IPS-20b (cell line): ENCODE measurements at regions not wholly inside any gene's neighbourhood (a gene's known extent, or its start where the extent isn't known, plus 50 kb on each side); places are given as distances from the start of the nearest gene placed in this dataset.

Source experiments
- H3K27ac ChIP-seq: one replicate; pipeline ENCODE4 v1.5.1; 2013; ENCODE audit warnings: low read length
- H3K27me3 ChIP-seq: 2 replicates; pipeline ENCODE4 v1.6.1; 2013; ENCODE audit warnings: mild to moderate bottlenecking, low read length, inconsistent platforms; ENCODE audit not compliant: insufficient read depth
- H3K36me3 ChIP-seq: 2 replicates; pipeline ENCODE4 v1.6.1; 2013; ENCODE audit warnings: low read depth, mild to moderate bottlenecking, inconsistent platforms, low read length, moderate library complexity; ENCODE audit not compliant: insufficient read depth
- H3K4me1 ChIP-seq: 2 replicates; pipeline ENCODE4 v1.6.1; 2013; ENCODE audit warnings: mild to moderate bottlenecking, control low read depth, inconsistent platforms, low read length, moderate library complexity; ENCODE audit not compliant: insufficient read depth
- H3K4me3 ChIP-seq: 2 replicates; pipeline ENCODE4 v1.5.1; 2013; ENCODE audit warnings: mild to moderate bottlenecking, low read length, inconsistent platforms
- H3K9ac ChIP-seq: 2 replicates; pipeline ENCODE4 v1.6.1; 2013; ENCODE audit warnings: low read depth, mild to moderate bottlenecking, inconsistent platforms, low read length, moderate library complexity
- H3K9me3 ChIP-seq: 2 replicates; pipeline ENCODE4 v1.6.1; 2013; ENCODE audit warnings: mild to moderate bottlenecking, low read depth, low read length, inconsistent platforms; ENCODE audit not compliant: insufficient read depth

DNA sequence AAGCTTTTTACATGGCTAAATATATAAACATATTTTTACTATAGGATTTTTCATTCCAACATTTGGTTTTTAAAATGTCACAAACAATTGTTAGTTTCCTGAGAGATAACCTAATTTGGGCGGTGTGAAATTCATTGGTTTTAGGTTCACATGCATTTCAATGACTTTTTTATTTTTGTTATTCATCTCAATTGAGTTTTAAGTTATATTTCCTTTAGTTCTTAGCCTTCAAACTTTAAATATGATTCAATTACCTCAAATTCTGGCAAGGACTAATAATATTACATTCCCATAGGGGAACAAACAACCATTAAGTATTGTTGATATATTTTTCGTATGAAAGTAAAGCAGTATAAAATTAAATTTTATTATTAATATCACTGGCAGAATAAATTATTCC is 265.3 kb downstream of the SLITRK6 start:
- H3K36me3 ChIP-seq, result no peaks in the 10 kb centered on the region
- H3K9me3 ChIP-seq, result no peaks in the 10 kb centered on the region
- no peak overlapping the region for H3K9ac ChIP-seq
- H3K27ac ChIP-seq, result no peak overlapping the region
- H3K4me3 ChIP-seq, result no peak overlapping the region
- no peaks in the 10 kb centered on the region for H3K27me3 ChIP-seq
- H3K4me1 ChIP-seq, result no peaks in the 10 kb centered on the region

DNA sequence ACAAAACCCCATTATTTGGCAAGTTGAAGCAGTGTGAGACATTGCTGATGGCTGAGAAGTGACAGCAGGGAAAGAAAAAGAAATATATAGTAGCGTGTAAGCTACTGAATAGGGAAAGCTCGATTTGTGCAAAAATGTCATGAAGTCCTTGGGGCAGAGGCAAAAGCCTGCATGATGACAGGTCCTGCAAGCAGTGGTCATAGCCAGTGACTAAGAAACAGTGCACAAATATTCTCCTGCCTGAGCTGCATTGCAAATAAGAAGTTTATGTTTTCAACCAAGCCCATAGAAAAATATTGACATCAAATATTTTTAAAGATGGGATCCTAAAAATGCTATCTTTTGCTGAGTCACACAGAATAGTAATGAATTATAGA is 270.0 kb downstream of the SLITRK6 start:
- no peak overlapping the region for H3K4me3 ChIP-seq
- H3K27me3 ChIP-seq, result no peaks in the 10 kb centered on the region
- H3K9ac ChIP-seq, result no peak overlapping the region
- H3K36me3 ChIP-seq, result no peaks in the 10 kb centered on the region
- H3K27ac ChIP-seq, result no peak overlapping the region
- no peaks in the 10 kb centered on the region for H3K9me3 ChIP-seq
- H3K4me1 ChIP-seq, result no peaks in the 10 kb centered on the region

DNA sequence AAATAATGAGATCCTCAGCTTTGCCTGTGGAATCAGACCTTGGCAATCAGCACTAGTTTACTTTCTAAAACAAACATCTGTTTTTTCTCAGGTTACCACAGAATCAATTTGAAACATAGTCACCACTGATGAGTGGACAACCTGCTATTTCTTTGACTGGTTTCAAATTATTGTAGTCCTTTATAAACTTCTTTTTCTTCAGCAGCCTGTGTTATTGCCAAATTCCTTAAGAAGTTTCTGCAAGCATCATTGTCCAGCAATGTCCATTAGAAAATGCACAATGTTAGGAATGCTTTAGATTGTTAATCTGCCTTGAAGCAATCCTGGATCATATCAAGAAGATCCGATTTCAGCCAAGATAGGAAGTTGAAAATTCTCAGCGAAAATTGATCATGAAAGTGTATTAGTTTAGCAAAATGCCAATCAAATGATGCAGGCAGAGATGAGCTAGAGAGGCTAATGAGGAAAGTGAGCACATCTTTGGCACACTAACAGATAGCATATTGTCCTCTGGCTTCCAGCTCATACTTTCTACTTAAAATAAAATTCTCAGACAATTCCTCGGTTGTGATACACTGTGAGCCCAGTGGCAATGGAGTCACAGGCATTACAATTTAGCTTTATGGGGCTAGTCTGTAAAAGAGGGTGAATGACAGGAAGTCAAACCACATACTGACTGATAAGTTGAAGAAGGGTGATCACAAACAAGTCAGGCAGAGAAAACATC is 270.6 kb downstream of the SLITRK6 start:
- no peaks in the 10 kb centered on the region for H3K9me3 ChIP-seq
- no peaks in the 10 kb centered on the region for H3K4me1 ChIP-seq
- H3K4me3 ChIP-seq, result no peak overlapping the region
- no peaks in the 10 kb centered on the region for H3K27me3 ChIP-seq
- no peak overlapping the region for H3K27ac ChIP-seq
- H3K9ac ChIP-seq, result no peak overlapping the region
- no peaks in the 10 kb centered on the region for H3K36me3 ChIP-seq

DNA sequence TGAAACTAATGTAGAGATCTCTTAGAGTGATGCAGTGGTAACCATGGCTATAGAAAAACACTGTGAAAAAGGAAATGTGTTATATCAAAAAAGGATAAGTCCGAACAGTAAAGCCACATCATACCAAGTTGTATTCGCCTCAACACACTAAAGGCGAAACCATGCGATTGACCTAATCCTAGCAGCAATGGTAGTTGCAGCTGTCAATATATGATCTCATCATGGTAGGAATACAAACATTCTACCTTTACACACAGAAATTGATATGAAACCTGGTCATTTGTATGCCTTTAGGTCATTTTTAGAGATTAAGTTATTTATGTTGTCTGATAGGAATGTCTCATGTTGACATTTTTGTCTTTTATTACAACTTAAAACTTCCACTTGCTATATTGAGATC is 271.9 kb downstream of the SLITRK6 start:
- no peaks in the 10 kb centered on the region for H3K9me3 ChIP-seq
- H3K27me3 ChIP-seq, result no peaks in the 10 kb centered on the region
- no peak overlapping the region for H3K4me3 ChIP-seq
- H3K9ac ChIP-seq, result no peak overlapping the region
- H3K27ac ChIP-seq, result no peak overlapping the region
- H3K36me3 ChIP-seq, result no peaks in the 10 kb centered on the region
- H3K4me1 ChIP-seq, result no peaks in the 10 kb centered on the region

DNA sequence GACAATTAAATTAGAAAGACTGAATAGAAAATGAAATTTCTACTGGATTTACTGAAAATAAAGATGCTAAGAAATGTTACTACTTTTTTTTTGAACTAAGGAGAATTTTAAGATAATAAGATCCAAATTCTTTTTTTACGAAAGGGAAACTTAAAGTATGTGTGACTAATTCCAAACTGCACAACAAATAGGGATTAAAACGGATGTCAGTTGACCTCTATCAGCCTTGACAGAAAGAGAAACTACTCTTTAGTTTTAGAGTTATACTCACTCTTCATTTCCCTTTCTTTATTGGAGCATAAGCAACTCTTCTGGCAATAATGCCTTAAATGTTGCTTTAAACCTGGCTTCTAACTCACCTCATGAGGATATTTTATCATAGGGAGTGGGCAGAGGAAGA is 273.8 kb downstream of the SLITRK6 start:
- Histone ChIP-seq H3K9ac (no peak overlapping the region), H3K9me3 (no peaks in the 10 kb centered on the region), H3K4me3 (no peak overlapping the region), H3K36me3 (no peaks in the 10 kb centered on the region), H3K4me1 (no peaks in the 10 kb centered on the region), H3K27ac (no peak overlapping the region), H3K27me3 (no peaks in the 10 kb centered on the region)

DNA sequence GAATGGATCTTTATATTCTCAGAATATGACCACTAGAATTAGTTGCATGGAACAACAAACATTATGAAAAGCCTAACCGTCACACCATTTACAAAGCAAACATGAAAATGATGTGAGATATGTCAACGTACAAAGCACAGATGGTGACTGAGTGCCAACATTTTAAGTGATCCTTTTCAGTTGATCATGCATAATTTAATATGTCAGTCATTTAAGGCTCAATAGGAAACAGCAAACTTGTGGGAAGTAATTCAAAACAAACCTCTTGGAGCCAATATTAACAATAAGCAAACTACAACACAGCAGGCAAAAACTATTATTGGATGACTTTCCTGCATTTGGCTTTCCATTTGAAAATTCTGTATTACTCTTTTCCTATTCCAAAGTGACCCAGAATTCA is 277.6 kb downstream of the SLITRK6 start:
- no peaks in the 10 kb centered on the region for H3K9me3 ChIP-seq
- no peaks in the 10 kb centered on the region for H3K27me3 ChIP-seq
- H3K9ac ChIP-seq, result no peak overlapping the region
- no peak overlapping the region for H3K4me3 ChIP-seq
- H3K27ac ChIP-seq, result no peak overlapping the region
- H3K4me1 ChIP-seq, result no peaks in the 10 kb centered on the region
- H3K36me3 ChIP-seq, result no peaks in the 10 kb centered on the region

DNA sequence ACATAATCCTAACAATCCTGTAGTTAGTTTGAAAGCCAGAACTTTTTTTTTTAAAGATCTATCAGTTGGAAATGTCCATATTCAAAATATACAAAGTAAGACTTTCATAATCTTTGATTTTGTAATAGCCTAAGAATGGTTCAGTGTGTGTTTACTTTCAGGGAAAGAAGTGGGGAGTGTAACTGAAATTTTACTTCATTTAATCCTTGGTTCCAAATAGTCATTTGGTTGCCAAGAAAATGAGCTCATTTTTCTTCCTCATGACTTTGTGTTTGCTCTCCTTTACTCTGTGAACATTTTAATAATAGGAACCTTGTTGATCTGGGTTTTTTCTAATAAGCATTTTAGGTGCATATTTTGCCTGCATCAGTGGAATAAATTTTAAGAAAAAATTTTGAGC is 278.8 kb downstream of the SLITRK6 start:
- Histone ChIP-seq H3K9me3 (peaks cover 8% of the 10 kb centered on the region), H3K27ac (no peak overlapping the region), H3K4me3 (no peak overlapping the region), H3K27me3 (no peaks in the 10 kb centered on the region), H3K4me1 (no peaks in the 10 kb centered on the region), H3K9ac (no peak overlapping the region), H3K36me3 (no peaks in the 10 kb centered on the region)

DNA sequence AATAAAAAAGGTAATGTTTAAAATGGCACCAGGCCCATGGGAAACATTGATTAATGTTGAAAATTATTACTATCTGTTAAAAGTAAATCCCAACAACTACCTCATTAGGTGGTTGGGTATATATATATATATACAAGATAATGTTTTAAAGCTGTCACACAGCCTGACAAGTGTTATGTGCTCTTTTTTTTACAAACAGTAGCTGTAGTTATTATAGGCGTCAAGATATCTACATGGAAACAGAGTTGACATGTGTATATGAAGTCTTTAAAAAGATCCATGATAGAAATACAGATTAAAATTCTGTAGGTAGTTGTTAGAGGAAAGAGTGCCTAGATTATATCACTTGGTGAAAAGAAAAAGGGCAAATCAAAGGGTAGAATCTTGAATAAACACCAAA is 279.9 kb downstream of the SLITRK6 start:
- H3K27me3 ChIP-seq, result no peaks in the 10 kb centered on the region
- H3K27ac ChIP-seq, result no peak overlapping the region
- no peak overlapping the region for H3K4me3 ChIP-seq
- H3K4me1 ChIP-seq, result no peaks in the 10 kb centered on the region
- H3K9me3 ChIP-seq, result peaks cover 8% of the 10 kb centered on the region
- H3K36me3 ChIP-seq, result no peaks in the 10 kb centered on the region
- no peak overlapping the region for H3K9ac ChIP-seq

DNA sequence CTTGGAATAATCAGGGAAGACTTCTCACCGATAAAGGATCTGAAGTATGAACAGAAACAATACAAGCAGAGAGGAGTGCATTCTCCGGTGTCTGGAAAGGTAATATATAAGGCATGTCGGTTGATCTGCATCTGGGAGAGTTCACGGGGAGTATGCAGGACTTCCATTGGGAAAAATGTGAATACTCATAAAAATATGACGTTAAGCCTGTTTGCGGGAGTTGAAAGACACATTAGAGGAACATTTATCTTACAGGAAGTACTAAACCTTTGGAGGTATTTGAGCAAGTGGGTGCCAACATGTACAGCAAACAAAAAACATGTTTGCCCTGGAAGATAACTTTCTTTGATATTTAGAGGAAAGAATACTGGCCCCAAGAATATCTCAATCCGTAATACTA is 286.8 kb downstream of the SLITRK6 start:
- Histone ChIP-seq H3K9me3 (peaks cover 8% of the 10 kb centered on the region), H3K9ac (no peak overlapping the region), H3K4me1 (no peaks in the 10 kb centered on the region), H3K36me3 (no peaks in the 10 kb centered on the region), H3K4me3 (no peak overlapping the region), H3K27ac (no peak overlapping the region), H3K27me3 (no peaks in the 10 kb centered on the region)

DNA sequence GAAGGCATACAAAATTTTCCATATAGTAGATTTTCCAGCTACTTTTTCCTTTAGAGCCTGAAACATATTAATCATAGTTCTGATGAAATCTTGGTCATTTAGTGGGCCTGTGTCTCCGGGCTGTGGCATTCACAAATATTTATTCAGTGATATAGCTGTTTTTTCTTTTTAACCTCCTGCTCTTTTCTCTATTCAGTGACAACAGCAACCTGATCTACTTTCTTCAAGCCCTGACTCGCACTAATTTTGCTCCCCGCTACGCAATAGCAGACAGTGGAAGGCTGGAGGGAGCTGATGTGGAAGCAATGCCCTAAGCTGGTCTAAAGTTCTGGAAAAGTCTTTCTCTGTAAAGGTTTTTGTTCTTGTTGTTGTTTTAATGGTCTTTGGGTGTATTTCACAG is 289.7 kb downstream of the SLITRK6 start:
- H3K4me3 ChIP-seq, result no peak overlapping the region
- H3K27me3 ChIP-seq, result no peaks in the 10 kb centered on the region
- H3K36me3 ChIP-seq, result no peaks in the 10 kb centered on the region
- H3K9me3 ChIP-seq, result no peaks in the 10 kb centered on the region
- no peaks in the 10 kb centered on the region for H3K4me1 ChIP-seq
- H3K27ac ChIP-seq, result no peak overlapping the region
- H3K9ac ChIP-seq, result no peak overlapping the region

DNA sequence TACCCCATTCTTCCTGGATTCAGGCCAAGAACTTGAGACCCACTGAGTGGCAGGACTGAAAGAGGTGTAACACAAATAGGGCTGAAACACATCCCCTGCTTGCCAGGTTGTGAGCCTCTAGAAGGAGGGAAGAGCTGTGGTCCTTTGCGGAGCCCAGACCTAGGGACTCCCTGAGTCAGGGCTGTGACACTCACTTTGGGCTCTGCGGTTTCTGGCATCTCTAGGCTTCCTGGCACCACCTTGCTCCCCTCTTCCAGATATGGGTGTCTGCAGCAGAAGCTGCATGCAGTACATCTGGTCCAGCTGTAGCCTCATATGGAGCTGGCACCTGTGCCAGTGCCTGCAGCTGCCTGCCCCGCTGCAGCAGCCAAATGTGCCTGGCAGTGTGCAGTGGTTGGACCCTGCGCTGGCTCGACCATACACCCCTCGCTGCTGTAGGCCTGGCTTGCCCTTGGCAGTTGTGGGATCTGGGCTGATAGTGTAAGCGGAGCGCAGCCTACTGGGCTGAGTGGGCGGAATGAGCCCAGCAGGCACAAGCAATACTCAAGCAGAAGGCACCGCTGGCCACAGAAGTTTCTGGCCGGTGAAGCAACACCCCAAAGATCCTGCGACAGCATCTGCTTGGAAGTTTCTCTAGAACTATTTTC is 290.4 kb downstream of the SLITRK6 start:
- no peaks in the 10 kb centered on the region for H3K9me3 ChIP-seq
- H3K36me3 ChIP-seq, result no peaks in the 10 kb centered on the region
- H3K4me3 ChIP-seq, result no peak overlapping the region
- H3K27ac ChIP-seq, result no peak overlapping the region
- no peaks in the 10 kb centered on the region for H3K27me3 ChIP-seq
- no peaks in the 10 kb centered on the region for H3K4me1 ChIP-seq
- H3K9ac ChIP-seq, result no peak overlapping the region

DNA sequence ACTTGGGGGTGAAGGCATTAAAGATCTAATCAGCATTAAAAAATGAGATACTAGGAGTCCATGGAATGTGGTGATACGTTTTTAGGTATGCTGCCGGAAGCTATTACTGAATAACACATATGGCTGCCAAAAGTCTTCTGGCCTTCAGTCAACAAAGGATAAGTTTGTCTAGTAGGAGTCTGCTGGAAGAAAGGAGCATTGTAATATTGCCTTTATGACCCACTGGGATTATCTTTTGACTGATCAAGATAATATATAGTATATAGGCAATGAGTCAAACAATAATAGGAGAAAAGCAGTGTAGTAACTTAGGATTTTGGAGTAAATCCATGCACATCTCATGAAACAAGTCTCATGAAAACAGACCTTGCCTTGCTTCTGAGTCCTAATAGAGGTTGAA is 295.4 kb downstream of the SLITRK6 start:
- Histone ChIP-seq H3K27me3 (no peaks in the 10 kb centered on the region), H3K27ac (no peak overlapping the region), H3K4me1 (peaks cover 5% of the 10 kb centered on the region; the same call in 1 of the 2 replicates)

More for the DNA sequence above, 295.4 kb downstream of the SLITRK6 start:
- Histone ChIP-seq H3K9ac (no peak overlapping the region), H3K9me3 (no peaks in the 10 kb centered on the region), H3K36me3 (no peaks in the 10 kb centered on the region), H3K4me3 (no peak overlapping the region)
